ENCODE measurements at regions not wholly inside any gene's neighbourhood (a gene's known extent, or its start where the extent isn't known, plus 50 kb on each side); places are given as distances from the start of the nearest gene placed in this dataset.

DNA sequence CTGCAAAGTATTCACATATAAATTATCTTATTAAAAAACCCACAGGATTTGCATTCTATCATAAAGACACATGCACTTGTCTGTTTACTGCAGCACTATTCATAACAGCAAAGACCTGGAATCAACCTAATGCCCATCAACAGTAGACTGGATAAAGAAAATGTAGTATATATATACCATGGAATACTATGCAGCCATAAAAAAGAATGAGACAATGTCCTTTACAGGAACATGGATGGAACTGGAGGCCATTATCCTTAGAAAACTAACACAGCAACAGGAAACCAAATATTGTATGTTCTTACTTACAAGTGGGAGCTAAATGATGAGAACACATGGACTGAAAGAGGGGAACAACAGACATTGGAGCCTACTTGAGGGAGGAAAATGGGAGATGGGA, 97.0 kb downstream of the FAM217A start:
- H3K4me3 ChIP-seq (IDR thresholded peaks at IDR 0.05; ENCODE audit: insufficient read depth, low read depth, low read length) = no peak overlapping the region
- no peak overlapping the region for H3K9ac ChIP-seq
- peaks cover 19% of the 10 kb centered on the region for H3K4me1 ChIP-seq (ENCODE audit: low read depth, poor library complexity, severe bottlenecking)
- TF ChIP-seq, protein P1, sequence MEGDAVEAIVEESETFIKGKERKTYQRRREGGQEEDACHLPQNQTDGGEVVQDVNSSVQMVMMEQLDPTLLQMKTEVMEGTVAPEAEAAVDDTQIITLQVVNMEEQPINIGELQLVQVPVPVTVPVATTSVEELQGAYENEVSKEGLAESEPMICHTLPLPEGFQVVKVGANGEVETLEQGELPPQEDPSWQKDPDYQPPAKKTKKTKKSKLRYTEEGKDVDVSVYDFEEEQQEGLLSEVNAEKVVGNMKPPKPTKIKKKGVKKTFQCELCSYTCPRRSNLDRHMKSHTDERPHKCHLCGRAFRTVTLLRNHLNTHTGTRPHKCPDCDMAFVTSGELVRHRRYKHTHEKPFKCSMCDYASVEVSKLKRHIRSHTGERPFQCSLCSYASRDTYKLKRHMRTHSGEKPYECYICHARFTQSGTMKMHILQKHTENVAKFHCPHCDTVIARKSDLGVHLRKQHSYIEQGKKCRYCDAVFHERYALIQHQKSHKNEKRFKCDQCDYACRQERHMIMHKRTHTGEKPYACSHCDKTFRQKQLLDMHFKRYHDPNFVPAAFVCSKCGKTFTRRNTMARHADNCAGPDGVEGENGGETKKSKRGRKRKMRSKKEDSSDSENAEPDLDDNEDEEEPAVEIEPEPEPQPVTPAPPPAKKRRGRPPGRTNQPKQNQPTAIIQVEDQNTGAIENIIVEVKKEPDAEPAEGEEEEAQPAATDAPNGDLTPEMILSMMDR (conservative IDR thresholded peaks at IDR 0.05; ENCODE audit: low read depth, low read length) = no peak
- no peaks in the 10 kb centered on the region for H3K27me3 ChIP-seq (ENCODE audit: insufficient read depth, low read depth)
- no peaks in the 10 kb centered on the region for H4K20me1 ChIP-seq (ENCODE audit: insufficient read depth)
- H2AFZ ChIP-seq (ENCODE audit: low read depth) = no peak overlapping the region
- H3K79me2 ChIP-seq (ENCODE audit: insufficient read depth, low read depth) = no peaks in the 10 kb centered on the region
- no peak overlapping the region for H3K27ac ChIP-seq
- H3K36me3 ChIP-seq (ENCODE audit: insufficient read depth) = no peaks in the 10 kb centered on the region
- no peak overlapping the region for H3K4me2 ChIP-seq

GRCh38 chr6:3983778-3984177, 95.2 kb downstream of the FAM217A start:
- no peaks in the 10 kb centered on the region for H3K27me3 ChIP-seq (ENCODE audit: insufficient read depth, low read depth)
- H3K4me1 ChIP-seq (ENCODE audit: low read depth, poor library complexity, severe bottlenecking) = peaks cover 14% of the 10 kb centered on the region
- H3K79me2 ChIP-seq (ENCODE audit: insufficient read depth, low read depth) = no peaks in the 10 kb centered on the region
- H3K27ac ChIP-seq = no peak overlapping the region
- H4K20me1 ChIP-seq (ENCODE audit: insufficient read depth) = no peaks in the 10 kb centered on the region
- no peaks in the 10 kb centered on the region for H3K36me3 ChIP-seq (ENCODE audit: insufficient read depth)
- no peak overlapping the region for H3K4me2 ChIP-seq
- no peak overlapping the region for H3K4me3 ChIP-seq (IDR thresholded peaks at IDR 0.05; ENCODE audit: insufficient read depth, low read depth, low read length)
- TF ChIP-seq, protein P1 (conservative IDR thresholded peaks at IDR 0.05; ENCODE audit: low read depth, low read length) = no peak
- H2AFZ ChIP-seq (ENCODE audit: low read depth) = no peak overlapping the region
- H3K9ac ChIP-seq = no peak overlapping the region

DNA sequence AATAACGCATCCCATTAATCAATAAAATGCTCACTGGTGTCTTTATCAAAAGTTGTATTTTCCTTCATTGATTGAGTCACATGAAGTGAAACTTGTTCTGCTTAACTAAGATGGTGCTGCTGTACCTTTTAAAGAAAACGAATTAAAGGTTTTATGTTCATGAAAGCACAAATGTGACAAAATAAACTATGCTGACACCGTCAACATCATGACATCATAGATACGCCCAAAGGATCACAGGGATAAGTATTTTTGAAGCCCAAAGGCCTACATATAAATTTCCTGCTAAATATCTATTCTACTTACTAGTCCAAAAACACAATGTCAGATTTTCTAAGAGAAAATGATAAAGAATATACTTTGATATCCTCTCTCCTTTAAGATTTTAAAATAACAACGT, 94.4 kb downstream of the FAM217A start:
- TF ChIP-seq, protein P1 (conservative IDR thresholded peaks at IDR 0.05; ENCODE audit: low read depth, low read length) = no peak
- H2AFZ ChIP-seq (ENCODE audit: low read depth) = no peak overlapping the region

GRCh38 chr6:3986241-3986640, 92.7 kb downstream of the FAM217A start:
- no peak overlapping the region for H2AFZ ChIP-seq (ENCODE audit: low read depth)
- no peak overlapping the region for H3K4me3 ChIP-seq (IDR thresholded peaks at IDR 0.05; ENCODE audit: insufficient read depth, low read depth, low read length)
- peaks cover 10% of the 10 kb centered on the region for H3K4me1 ChIP-seq (ENCODE audit: low read depth, poor library complexity, severe bottlenecking)
- no peak overlapping the region for H3K9ac ChIP-seq
- no peak overlapping the region for H3K27ac ChIP-seq
- H3K79me2 ChIP-seq (ENCODE audit: insufficient read depth, low read depth) = no peaks in the 10 kb centered on the region
- no peak overlapping the region for H3K4me2 ChIP-seq
- H3K27me3 ChIP-seq (ENCODE audit: insufficient read depth, low read depth) = no peaks in the 10 kb centered on the region
- H3K36me3 ChIP-seq (ENCODE audit: insufficient read depth) = no peaks in the 10 kb centered on the region
- TF ChIP-seq, protein P1 (conservative IDR thresholded peaks at IDR 0.05; ENCODE audit: low read depth, low read length) = no peak
- H4K20me1 ChIP-seq (ENCODE audit: insufficient read depth) = no peaks in the 10 kb centered on the region

More for the DNA sequence above, 94.4 kb downstream of the FAM217A start:
- no peaks in the 10 kb centered on the region for H3K79me2 ChIP-seq (ENCODE audit: insufficient read depth, low read depth)
- H3K36me3 ChIP-seq (ENCODE audit: insufficient read depth) = no peaks in the 10 kb centered on the region
- no peak overlapping the region for H3K4me2 ChIP-seq
- no peak overlapping the region for H3K27ac ChIP-seq
- H3K9ac ChIP-seq = no peak overlapping the region
- no peak overlapping the region for H3K4me3 ChIP-seq (IDR thresholded peaks at IDR 0.05; ENCODE audit: insufficient read depth, low read depth, low read length)
- no peaks in the 10 kb centered on the region for H3K27me3 ChIP-seq (ENCODE audit: insufficient read depth, low read depth)
- no peaks in the 10 kb centered on the region for H4K20me1 ChIP-seq (ENCODE audit: insufficient read depth)
- H3K4me1 ChIP-seq (ENCODE audit: low read depth, poor library complexity, severe bottlenecking) = peaks cover 10% of the 10 kb centered on the region

Measured in KMS-11 (cell line).